ENCODE measurements at regions not wholly inside any gene's neighbourhood (a gene's known extent, or its start where the extent isn't known, plus 50 kb on each side); places are given as distances from the start of the nearest gene placed in this dataset.
A peak's percentile ranks its signal among the peaks of the same experiment; 100 is the strongest.
"Not testable (repeated sequence)": the region's sequence is repeated elsewhere in the genome, so short reads cannot be mapped to it uniquely, and the experiment has no call there.

DNA sequence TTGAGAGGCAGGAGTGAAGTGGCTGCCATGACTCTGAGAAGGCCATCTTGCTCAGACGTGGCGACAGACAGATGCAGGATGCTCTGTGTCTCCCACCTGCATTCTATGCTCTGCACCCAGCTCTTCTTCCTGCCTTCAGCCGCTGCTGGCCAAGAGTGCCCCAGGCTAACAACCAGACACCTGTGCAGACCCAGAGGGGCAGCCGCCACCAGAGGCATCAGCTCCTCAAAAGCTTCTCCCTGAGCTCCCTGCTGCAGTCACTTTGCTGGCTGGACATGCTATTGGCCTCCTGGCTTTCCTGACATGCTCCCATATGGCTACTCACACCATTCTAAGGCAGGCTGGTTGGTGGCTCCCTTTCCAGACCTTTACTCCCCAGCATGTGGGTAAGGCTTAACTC is 70.6 kb upstream of the GRB10 start:
- no peak for DNase-seq

DNA sequence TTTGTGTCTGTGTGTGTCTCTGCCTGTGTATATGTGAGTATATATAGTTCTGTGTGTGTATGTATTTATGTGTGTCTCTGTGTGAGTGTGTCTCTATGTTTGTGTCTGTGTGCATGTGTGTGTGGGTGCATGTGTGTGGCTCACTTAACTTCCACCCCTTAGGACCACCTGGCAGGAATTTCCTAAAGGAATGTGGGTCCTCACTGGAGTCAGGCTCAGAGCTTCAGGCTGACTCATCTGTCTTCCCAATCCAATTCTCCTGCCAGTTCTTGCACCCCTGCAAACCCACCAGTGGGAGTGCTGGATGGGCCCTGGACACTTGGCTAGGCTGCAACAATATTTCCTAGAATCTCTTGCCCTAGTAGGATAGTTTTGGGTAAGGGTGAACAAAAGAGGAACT is 70.2 kb upstream of the GRB10 start:
- DNase-seq, result no peak

DNA sequence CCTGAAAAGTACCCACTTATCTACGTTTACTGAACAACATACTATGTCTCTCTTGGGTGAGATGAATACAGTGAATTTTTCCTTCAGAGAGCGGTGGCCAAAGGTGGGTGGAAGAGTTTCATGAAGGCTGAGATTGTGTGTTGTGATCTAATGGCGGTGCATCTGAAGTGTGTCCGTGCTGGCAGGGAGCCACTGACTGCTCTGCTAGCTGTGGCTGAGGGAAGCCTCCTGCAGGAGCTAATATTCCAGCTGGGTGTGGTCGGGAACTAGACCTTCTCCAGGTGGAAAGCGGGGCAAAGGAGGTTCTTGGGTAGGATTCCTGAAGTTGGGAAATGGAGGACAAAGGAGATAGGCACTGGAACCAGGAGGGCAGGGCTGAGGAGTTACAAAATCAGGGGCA is 69.2 kb upstream of the GRB10 start:
- DNase-seq, result no peak

DNA sequence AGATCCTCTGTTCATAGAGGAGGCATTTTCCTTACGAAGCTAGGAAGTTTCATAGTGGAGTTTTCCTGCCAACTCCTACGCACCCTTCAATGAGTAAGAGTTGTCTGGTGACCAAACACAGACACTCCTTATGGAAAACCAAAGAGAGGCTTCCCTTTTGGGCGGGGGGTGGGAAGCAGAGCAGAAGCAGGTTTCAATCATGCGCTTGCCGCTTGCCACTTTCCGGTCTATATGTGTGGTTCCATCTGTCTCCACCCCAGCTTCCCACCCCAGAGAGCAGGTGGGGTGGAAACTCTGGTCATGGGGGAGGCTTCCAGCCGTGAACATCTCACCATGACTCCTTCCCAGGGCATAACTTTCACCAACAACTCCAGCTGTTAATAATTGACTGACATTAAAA is 68.8 kb upstream of the GRB10 start:
- no peak for DNase-seq

DNA sequence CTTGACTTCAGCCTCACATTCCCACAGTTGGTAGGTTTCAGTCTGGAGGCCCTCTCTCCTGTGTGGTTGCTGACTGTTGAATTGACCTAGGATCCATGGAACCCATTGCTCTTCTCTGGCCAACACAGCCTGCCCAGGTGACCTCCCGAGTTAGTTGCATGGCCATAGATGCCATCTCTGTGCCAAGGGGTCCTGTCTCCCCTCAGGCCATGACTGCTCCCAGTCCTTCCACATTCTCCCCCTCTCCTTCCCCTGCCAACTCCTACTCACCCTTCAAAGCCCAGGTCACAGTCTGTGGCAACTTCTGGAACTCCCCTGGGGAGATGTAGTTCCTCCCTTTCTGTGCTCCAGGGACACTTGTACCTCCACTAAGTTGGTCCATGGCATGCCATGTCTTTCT is 67.3 kb upstream of the GRB10 start:
- DNase-seq, result no peak

DNA sequence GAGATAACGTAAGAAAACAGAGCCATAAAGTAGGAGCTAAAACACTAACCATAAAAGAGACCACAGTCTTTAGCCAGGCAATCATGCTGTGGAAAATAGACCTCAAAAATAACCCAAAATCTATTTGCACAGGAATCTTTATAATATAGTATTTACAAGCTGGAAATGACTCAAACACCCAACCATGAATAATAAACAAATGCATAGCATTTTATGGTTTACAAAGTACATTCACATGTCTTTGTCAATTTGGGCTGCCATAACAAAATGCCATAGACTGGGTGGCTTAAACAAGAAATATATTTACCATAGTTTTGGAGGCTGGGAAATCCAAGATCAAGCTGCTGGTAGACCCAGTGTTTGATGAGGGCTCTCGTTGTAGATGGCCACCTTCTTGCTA is 65.5 kb upstream of the GRB10 start:
- DNase-seq, result no peak

DNA sequence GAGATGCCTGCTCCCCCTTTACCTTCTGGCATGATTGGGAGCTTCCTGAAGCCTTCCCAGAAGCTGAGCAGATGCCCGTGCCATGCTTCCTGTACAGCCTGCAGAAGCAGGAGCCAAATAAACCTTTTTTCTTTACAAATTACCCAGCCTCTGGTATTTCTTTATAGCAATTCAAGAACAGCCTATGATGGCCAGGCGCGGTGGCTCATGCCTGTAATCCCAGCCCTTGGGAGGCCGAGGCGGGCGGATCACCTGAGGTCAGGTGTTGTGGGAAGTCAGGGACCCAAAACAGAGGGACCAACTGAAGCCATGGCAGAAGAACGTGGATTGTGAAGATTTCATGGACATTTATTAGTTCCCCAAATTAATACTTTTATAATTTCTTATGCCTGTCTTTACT is 62.2 kb upstream of the GRB10 start:
- not testable (repeated sequence) for DNase-seq

DNA sequence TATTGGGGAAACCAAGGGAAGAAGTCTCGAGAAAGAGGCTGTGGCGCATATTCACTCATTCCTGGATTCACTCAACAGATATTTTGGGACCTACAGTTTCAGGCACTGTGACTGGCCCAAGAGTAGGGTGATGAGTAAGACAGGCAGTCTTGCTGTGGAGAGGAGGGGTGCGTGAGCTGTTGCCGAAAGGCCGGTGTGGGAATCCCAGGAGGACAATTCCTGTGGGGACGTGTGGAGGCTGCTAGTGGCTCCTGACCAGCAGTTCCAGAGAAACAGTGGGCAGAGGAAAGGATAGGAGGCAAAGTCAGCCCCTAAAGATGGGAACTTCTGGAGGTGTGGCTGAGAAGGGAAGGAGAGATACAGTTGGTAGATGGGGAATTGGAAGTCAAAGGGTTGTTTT is 59.3 kb upstream of the GRB10 start:
- no peak for DNase-seq

DNA sequence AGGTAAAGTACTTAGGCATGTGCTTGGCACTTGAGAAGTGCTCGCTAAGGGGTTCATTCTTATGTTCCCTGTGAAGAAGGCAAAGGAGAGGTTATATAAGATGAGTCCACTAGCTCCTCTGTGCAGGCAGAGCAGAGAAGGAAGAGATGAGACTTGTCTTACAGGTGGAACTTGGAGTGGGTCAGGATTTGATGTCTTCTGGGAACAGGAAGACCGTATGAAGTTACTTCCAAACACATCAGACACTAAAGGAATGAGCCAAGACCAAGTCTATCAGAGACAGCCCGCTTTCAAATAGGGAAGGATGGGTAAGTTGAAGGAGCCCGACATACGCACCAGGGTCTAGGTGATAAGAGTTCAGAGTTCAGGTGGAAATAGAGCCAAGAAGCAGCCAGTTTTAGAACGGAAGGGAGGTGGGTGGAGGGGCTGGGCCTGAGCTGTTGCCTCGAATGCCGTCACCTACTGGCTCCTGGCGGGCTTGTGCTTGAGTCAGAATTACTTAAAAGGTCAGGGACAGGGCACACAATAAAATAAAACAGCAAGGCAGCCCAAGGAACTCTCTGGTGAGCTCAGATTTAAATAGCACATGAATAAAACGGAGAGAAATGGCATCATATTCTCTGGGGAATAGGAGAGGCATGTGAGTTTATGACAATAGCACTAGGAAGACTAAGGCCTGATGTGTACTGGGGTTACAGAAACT is 56.1 kb upstream of the GRB10 start:
- no peak for DNase-seq

DNA sequence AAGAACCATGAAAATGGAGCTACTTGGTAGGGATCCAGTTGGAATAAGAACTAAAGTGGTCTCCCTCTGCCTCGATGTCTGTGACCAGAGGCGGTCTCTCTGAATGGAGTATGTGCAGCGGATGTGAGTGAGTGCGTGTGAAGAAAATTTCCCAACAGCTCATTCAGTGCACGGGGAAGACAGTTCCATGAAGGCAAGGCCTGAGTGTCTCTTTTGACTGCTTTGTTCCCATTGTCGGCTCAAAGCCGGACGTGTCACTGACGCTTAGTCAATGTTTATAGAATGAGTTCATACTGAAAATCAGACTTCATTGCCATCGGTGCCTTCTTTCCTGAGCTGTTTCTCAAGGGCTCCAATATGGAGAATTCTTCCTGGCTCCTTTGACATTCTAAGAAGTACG is 55.3 kb upstream of the GRB10 start:
- no peak for DNase-seq

DNA sequence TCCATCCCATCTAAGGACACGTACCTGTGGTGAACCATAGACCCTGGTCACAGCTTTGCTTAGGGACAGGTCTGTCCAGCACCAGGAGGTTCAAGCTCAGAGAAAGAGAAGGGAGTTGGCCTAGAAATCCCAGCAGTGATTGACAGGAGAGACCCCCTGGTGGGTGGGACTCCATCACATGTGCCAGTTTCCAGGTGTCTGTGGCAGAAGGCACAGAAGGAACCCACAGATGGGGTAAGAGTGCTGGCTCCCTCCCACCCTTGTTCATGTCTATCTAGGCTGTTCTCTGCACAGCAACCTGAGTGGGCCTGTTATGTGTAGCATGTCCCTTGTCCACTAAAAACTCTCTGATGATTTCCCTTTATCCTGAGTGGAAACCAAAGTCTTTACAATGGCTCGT is 54.0 kb upstream of the GRB10 start:
- DNase-seq, result no peak

DNA sequence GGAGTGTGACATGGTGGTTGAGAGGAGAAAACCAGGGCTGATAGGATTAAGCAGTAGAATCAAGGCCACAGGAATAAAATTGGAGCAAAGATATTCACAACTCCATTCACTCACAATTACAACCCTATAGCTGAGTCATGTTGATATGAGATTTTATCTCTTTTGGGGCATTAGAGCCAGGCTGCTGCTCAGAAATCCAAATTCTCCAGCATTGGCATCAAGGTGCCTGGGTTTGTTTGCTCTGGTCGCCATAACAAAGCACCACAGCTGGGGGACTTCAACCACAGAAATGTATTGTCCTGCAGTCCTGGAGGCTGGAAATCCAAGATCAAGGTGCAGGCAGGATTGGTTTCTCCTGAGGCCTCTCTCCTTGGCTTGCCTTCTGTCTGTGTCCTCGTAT is 52.5 kb upstream of the GRB10 start:
- DNase-seq, result no peak

DNA sequence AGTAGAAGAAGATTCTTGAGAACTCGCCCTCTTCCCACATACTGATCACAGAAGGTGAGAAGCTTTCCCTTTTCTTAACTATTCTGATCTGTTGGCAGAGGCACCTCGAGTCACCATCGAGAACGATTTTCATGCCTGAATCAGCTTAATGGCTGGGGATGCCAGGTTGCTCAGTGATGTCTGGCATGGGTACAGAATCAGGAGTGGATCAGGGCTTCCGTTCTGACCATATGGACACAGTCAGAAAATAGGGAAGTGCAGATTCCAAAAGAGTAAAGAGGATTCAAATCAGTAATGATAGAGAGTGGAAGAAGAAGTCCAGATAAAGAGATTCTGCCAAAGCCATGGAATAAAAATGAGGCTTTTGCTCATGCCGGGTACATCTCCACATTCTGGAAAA is 52.0 kb upstream of the GRB10 start:
- DNase-seq, result no peak

DNA sequence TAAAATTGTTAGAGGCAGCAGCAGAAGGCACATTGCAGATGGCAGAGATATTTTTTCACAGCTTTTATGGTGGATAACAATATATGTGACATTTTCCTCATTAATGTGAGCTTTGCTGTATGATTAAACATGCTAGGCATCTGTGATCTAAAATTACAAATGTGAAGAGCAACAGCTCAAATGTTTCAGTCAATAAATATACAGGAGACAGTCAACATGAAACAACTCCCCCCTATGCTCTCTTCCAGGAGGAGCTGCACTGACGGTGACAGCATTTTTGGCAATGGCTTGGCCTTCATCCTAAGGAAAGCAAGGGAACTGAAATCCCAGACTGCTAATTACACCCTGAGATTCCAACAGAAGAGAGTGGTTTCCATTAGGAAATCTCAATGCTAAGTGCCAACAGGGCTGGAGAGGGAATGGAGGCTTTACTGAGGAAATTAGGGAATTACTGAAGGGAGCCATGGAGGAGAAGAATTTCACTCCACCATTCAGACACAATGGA is 51.4 kb upstream of the GRB10 start:
- DNase-seq, result no peak

DNA sequence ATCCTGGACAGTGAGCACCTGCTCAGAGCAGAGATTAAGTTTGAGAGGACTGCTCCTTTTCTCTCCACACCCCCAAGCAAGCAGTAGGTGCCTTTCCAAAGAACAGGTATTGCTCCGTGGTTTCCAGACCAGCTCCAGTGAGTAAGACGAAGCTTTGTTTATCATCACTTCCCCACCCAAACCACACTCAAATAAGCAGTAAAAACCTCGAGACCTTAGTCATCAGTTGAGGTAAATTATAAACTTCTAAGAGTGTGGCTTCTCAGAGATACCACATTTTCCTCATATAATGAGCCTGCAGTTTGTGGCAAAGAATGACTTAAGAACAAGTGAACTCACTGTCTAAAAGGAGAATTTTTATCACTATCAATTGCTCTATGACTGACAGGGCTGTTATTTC is 50.0 kb upstream of the GRB10 start:
- DNase-seq, result peak; percentile 4 to 8

All from stimulated activated CD4-positive, alpha-beta T cell treated with anti-CD3 and anti-CD28 coated beads, Interleukin-2, amount 100 ng/mL, for 48 hours (primary cell).